NOMO-1 treated with dmso at 0.1 percent for 144 hours (cell line): ENCODE measurements at regions not wholly inside any gene's neighbourhood (a gene's known extent, or its start where the extent isn't known, plus 50 kb on each side); places are given as distances from the start of the nearest gene placed in this dataset.

Experiments used
- DNase-seq: peaks from one replicate; lab custom pipeline; 2025; ENCODE audit not compliant: unreplicated experiment; lab: John Stamatoyannopoulos, UW

GRCh38 chr16:74100395-74101326 lies 196.0 kb upstream of the PSMD7 start:
- no peak for DNase-seq

- DNase-seq: no peak
These were observed 197.1 kb upstream of the PSMD7 start for GRCh38 chr16:74099530-74099929.

GRCh38 chr16:74094962-74095361 lies 201.7 kb upstream of the PSMD7 start:
- DNase-seq: no peak

GRCh38 chr16:74094514-74094913 lies 202.1 kb upstream of the PSMD7 start:
- peak; percentile 34 for DNase-seq

- no peak for DNase-seq
These were observed 204.3 kb upstream of the PSMD7 start for GRCh38 chr16:74092336-74092735.

- no peak for DNase-seq
These were observed 205.7 kb upstream of the PSMD7 start for GRCh38 chr16:74090871-74091270.

- DNase-seq: no peak
These were observed 213.1 kb upstream of the PSMD7 start for GRCh38 chr16:74083541-74083940.

- no peak for DNase-seq
These were observed 216.3 kb upstream of the PSMD7 start for GRCh38 chr16:74080311-74080710.

- no peak for DNase-seq
These were observed 217.4 kb upstream of the PSMD7 start for GRCh38 chr16:74079232-74079586.

GRCh38 chr16:74078511-74079231 lies 217.9 kb upstream of the PSMD7 start:
- no peak for DNase-seq

- no peak for DNase-seq
These were observed 220.0 kb upstream of the PSMD7 start for GRCh38 chr16:74076568-74076967.

- DNase-seq: no peak
These were observed 221.2 kb upstream of the PSMD7 start for GRCh38 chr16:74075393-74075792.

GRCh38 chr16:74073456-74073855 lies 223.2 kb upstream of the PSMD7 start:
- DNase-seq: no peak

GRCh38 chr16:74071996-74072535 lies 224.5 kb upstream of the PSMD7 start:
- DNase-seq: no peak

GRCh38 chr16:74070237-74070636 lies 226.4 kb upstream of the PSMD7 start:
- DNase-seq: no peak

GRCh38 chr16:74064120-74064735 lies 232.4 kb upstream of the PSMD7 start:
- no peak for DNase-seq

GRCh38 chr16:74053826-74054225 lies 242.8 kb upstream of the PSMD7 start:
- DNase-seq: no peak

GRCh38 chr16:74053312-74053711 lies 243.3 kb upstream of the PSMD7 start:
- DNase-seq: no peak

GRCh38 chr16:74052016-74052415 lies 244.6 kb upstream of the PSMD7 start:
- DNase-seq: no peak

GRCh38 chr16:74049027-74049426 lies 247.6 kb upstream of the PSMD7 start:
- no peak for DNase-seq

- no peak for DNase-seq
These were observed 250.1 kb upstream of the PSMD7 start for GRCh38 chr16:74046524-74046923.

- no peak for DNase-seq
These were observed 251.1 kb upstream of the PSMD7 start for GRCh38 chr16:74045513-74045912.
